ENCODE measurements at regions not wholly inside any gene's neighbourhood (a gene's known extent, or its start where the extent isn't known, plus 50 kb on each side); places are given as distances from the start of the nearest gene placed in this dataset.

DNA sequence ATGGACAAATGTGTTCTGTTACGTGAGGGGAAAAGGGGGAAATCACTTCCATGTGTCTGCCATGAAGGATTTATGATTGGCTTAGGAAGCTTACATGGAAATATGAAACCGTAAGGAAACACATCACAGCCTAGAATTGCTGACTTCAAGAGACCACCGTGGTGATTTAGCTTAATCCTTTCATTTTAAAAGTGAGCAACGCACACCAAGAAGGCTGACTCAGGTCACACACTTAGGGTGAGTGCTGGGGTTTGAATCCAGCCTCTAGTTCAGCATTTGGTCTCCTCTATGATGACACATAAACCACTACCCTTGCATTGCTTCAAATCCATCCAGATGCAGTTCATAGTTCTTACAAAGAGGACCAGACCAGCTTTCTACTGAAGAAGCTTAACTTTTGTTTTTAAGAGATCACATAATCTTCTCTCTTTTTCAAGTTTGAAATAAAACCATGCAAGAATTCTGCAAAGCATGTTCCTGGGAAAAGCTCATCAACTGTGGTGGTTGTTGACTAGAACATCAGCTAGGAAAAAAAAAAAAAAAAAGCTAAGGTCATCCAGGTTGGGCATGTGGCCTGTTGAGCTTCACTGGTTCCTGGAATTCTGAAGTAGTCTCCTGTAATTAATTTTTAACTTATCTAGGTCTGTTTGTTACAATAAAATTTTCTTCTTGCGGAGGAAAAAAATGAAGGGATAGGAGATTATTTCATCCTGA is 60.2 kb upstream of the KL start:
- DNase-seq (ENCODE audit: extremely low read depth, low read depth), result no peak
- H3K4me3 ChIP-seq (replicated peaks; ENCODE audit: low read depth, low read length), result no peak overlapping the region
- TF ChIP-seq, protein P1, sequence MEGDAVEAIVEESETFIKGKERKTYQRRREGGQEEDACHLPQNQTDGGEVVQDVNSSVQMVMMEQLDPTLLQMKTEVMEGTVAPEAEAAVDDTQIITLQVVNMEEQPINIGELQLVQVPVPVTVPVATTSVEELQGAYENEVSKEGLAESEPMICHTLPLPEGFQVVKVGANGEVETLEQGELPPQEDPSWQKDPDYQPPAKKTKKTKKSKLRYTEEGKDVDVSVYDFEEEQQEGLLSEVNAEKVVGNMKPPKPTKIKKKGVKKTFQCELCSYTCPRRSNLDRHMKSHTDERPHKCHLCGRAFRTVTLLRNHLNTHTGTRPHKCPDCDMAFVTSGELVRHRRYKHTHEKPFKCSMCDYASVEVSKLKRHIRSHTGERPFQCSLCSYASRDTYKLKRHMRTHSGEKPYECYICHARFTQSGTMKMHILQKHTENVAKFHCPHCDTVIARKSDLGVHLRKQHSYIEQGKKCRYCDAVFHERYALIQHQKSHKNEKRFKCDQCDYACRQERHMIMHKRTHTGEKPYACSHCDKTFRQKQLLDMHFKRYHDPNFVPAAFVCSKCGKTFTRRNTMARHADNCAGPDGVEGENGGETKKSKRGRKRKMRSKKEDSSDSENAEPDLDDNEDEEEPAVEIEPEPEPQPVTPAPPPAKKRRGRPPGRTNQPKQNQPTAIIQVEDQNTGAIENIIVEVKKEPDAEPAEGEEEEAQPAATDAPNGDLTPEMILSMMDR (IDR thresholded peaks at IDR 0.05; ENCODE audit: low read depth, low read length, missing control alignments), result no peak

DNA sequence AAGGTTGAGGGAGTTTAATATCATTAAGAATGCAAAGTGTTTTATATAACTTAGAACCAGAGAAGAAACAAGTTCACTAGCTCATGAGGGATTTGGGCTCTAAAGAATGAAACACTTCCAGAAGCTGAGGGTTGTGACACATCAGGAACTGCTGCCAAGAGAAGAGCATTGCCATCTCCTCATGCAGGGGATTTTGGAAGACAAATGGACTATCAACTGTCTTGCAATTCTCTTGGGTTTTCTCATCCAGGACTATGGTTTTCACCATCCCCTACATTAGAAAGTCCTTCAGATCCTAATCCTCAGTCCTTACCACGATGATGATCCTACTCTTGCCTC is 59.7 kb upstream of the KL start:
- TF ChIP-seq, protein P1 (IDR thresholded peaks at IDR 0.05; ENCODE audit: low read depth, low read length, missing control alignments), result no peak
- no peak overlapping the region for H3K4me3 ChIP-seq (replicated peaks; ENCODE audit: low read depth, low read length)
- DNase-seq (ENCODE audit: extremely low read depth, low read depth), result no peak

DNA sequence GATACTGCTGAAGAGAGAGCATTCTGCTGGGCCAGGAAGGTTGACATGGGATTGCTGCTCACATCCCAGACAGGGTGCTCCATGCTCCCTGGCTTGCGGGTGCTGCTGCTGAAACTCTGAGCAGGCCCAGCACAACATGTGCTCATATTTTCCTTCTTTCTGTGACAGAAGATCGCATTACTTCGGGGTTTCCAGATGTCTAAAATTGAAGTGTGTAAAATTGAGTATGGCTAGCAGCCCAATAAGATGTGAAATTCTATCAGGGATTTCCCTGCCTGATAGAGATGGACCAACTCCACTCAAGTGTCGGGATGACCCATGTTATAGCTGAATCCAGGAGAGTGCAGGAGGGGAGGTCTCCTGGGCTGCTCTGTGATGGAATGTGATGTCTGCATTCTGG is 55.6 kb upstream of the KL start:
- TF ChIP-seq, protein P1 (IDR thresholded peaks at IDR 0.05; ENCODE audit: low read depth, low read length, missing control alignments), result no peak
- DNase-seq (ENCODE audit: extremely low read depth, low read depth), result no peak
- H3K4me3 ChIP-seq (replicated peaks; ENCODE audit: low read depth, low read length), result no peak overlapping the region

DNA sequence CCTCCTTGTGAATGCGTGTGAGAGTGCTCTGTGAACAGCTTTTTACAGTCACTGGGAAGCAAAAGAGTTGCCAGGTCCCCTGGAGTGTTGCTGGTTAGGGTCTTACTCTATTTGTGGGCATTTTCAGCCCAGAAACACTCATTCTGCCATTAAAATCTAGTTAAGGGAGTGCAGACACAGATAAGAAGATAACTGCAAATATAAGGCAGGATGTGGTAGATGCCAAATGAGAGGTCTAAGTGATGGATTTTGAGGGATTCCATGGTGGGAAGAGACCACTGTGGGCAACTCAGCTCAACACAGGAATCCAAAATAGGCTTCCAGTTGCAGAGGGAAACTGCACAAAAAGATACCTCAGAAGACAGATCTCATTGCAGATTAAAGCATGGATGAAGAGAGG is 54.5 kb upstream of the KL start:
- H3K4me3 ChIP-seq (replicated peaks; ENCODE audit: low read depth, low read length), result no peak overlapping the region
- DNase-seq (ENCODE audit: extremely low read depth, low read depth), result no peak
- TF ChIP-seq, protein P1 (IDR thresholded peaks at IDR 0.05; ENCODE audit: low read depth, low read length, missing control alignments), result no peak

DNA sequence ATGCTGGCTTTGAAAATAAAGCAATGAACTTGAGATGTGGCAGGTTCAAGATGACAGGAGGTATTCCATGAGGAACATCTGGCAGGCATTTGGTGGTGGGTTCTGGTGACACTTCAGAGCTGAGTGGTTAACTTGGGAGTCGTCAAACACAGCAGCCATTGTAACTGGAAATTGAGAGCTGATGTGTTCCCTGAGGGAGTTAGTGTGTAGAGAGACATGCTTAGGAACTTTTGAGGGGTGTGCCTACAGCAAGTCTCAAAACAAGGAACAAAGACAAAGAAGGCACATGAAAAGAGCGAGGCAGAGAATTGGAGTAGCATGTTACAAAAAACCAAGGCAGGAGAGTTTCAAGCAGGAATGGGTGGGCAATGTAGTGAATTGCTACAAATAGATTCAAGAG is 53.9 kb upstream of the KL start:
- TF ChIP-seq, protein P1 (IDR thresholded peaks at IDR 0.05; ENCODE audit: low read depth, low read length, missing control alignments), result no peak
- no peak for DNase-seq (ENCODE audit: extremely low read depth, low read depth)
- no peak overlapping the region for H3K4me3 ChIP-seq (replicated peaks; ENCODE audit: low read depth, low read length)

DNA sequence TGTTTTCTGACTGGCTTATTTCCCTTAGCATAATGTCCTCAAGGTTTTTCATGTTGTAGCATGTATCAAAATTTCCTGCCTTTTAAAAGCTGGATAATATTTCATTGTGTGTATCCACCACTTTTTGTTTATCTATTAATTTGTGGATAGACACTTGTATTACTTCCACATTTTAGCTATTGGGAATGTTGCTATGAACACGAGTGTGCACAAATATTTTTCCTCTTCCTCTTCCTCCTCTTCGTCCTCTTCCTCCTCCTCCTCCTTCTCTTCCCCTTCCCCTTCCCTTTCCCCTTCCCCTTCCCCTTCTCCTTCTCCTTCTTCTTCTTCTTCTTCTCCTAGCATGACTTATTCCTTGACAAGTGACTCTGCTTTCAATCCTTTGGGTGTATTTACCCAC is 51.2 kb upstream of the KL start:
- no peak overlapping the region for H3K4me3 ChIP-seq (replicated peaks; ENCODE audit: low read depth, low read length)
- DNase-seq (ENCODE audit: extremely low read depth, low read depth), result no peak
- TF ChIP-seq, protein P1 (IDR thresholded peaks at IDR 0.05; ENCODE audit: low read depth, low read length, missing control alignments), result no peak
